ENCODE measurements at regions not wholly inside any gene's neighbourhood (a gene's known extent, or its start where the extent isn't known, plus 50 kb on each side); places are given as distances from the start of the nearest gene placed in this dataset.
A peak's percentile ranks its signal among the peaks of the same experiment; 100 is the strongest.

- H3K9me1 ChIP-seq (ENCODE audit: control insufficient read depth, insufficient read depth, low read length), result no peaks in the 10 kb centered on the region
- no peak overlapping the region for H3K4me3 ChIP-seq
- ChIA-PET CTCF (ENCODE audit: low intra/inter-chr PET ratio) (no interaction called here), POLR2A (no interaction called here)
- intact Hi-C loops (cut with micrococcal nuclease), result loop anchor here (10.0 kb wide), 1 partner anchor 599 kb away; no protein-coding TSS in a partner anchor
- no peak overlapping the region for H2AFZ ChIP-seq (ENCODE audit: low read depth, low read length)
- no peaks in the 10 kb centered on the region for H3K36me3 ChIP-seq (ENCODE audit: control insufficient read depth, insufficient read depth, low read length)
- no peak for TF ChIP-seq ZC3H11A (IDR thresholded peaks at IDR 0.05; ENCODE audit: low read depth, low read length)
- H3K79me2 ChIP-seq (ENCODE audit: control insufficient read depth, insufficient read depth, low read length), result no peaks in the 10 kb centered on the region
- H4K20me1 ChIP-seq (replicated peaks; ENCODE audit: control insufficient read depth, insufficient read depth, low read length), result no peaks in the 10 kb centered on the region
- DNase-seq (ENCODE audit: extremely low read depth in 1 of 4, low spot score in 3 of 4) (no peak), FAIRE-seq (no peak), ATAC-seq (no peak)
- no peak overlapping the region for H3K4me2 ChIP-seq (ENCODE audit: insufficient read depth, low read length)
- BruUV-seq (replicated peaks), result no TSS peak
- WGBS (ENCODE audit: insufficient coverage, low coverage, missing lambda C conversion rate), result 0% methylated on average over 1 of the region's 1 CpG
- in situ Hi-C loops (cut with MboI), result no loop called here
- no peaks in the 10 kb centered on the region for H3K9me3 ChIP-seq (replicated peaks; ENCODE audit: control insufficient read depth, insufficient read depth, low read depth, low read length)
- no peaks in the 10 kb centered on the region for H3K4me1 ChIP-seq (replicated peaks in 1 of 2; ENCODE audit: control insufficient read depth in 2 of 2, insufficient read depth in 2 of 2, low read length in 2 of 2)
- H3K27ac ChIP-seq (ENCODE audit: extremely low read depth, low read depth, low read length), result no peak overlapping the region
- H3K9ac ChIP-seq (ENCODE audit: insufficient read depth in 1 of 2, low read depth in 2 of 2, low read length in 2 of 2), result no peak overlapping the region
- no peaks in the 10 kb centered on the region for H3K27me3 ChIP-seq (ENCODE audit: control insufficient read depth in 2 of 2, insufficient read depth in 2 of 2, low read length in 2 of 2)
Measured at GRCh38 chr4:170854097-170854496, 764.3 kb upstream of the AADAT start.

- ChIA-PET CTCF (ENCODE audit: low intra/inter-chr PET ratio) (no interaction called here), POLR2A (no interaction called here)
- no peak overlapping the region for H3K27ac ChIP-seq (ENCODE audit: extremely low read depth, low read depth, low read length)
- ATAC-seq (no peak), DNase-seq (ENCODE audit: extremely low read depth in 1 of 4, low spot score in 3 of 4) (peak; percentile 6 to 35 (median 16)), FAIRE-seq (no peak)
- H3K36me3 ChIP-seq (ENCODE audit: control insufficient read depth, insufficient read depth, low read length), result no peaks in the 10 kb centered on the region
- no peaks in the 10 kb centered on the region for H3K4me1 ChIP-seq (replicated peaks in 1 of 2; ENCODE audit: control insufficient read depth in 2 of 2, insufficient read depth in 2 of 2, low read length in 2 of 2)
- no peaks in the 10 kb centered on the region for H4K20me1 ChIP-seq (replicated peaks; ENCODE audit: control insufficient read depth, insufficient read depth, low read length)
- intact Hi-C loops (cut with micrococcal nuclease) (loop anchor here (10.0 kb wide), 1 partner anchor 599 kb away; no protein-coding TSS in a partner anchor), in situ Hi-C loops (cut with MboI) (no loop called here)
- H3K79me2 ChIP-seq (ENCODE audit: control insufficient read depth, insufficient read depth, low read length), result no peaks in the 10 kb centered on the region
- no TSS peak for BruUV-seq (replicated peaks)
- H3K4me3 ChIP-seq, result no peak overlapping the region
- 1% methylated on average over 8 of the region's 8 CpGs for WGBS (ENCODE audit: insufficient coverage, low coverage, missing lambda C conversion rate)
- H3K9me1 ChIP-seq (ENCODE audit: control insufficient read depth, insufficient read depth, low read length), result no peaks in the 10 kb centered on the region
- no peaks in the 10 kb centered on the region for H3K9me3 ChIP-seq (replicated peaks; ENCODE audit: control insufficient read depth, insufficient read depth, low read depth, low read length)
- H2AFZ ChIP-seq (ENCODE audit: low read depth, low read length), result no peak overlapping the region
- no peaks in the 10 kb centered on the region for H3K27me3 ChIP-seq (ENCODE audit: control insufficient read depth in 2 of 2, insufficient read depth in 2 of 2, low read length in 2 of 2)
- H3K9ac ChIP-seq (ENCODE audit: insufficient read depth in 1 of 2, low read depth in 2 of 2, low read length in 2 of 2), result no peak overlapping the region
- H3K4me2 ChIP-seq (ENCODE audit: insufficient read depth, low read length), result no peak overlapping the region
- TF ChIP-seq SMAD3 (CRISPR knock-in tag; conservative IDR thresholded peaks at IDR 0.05) (no peak), ZBTB1 (CRISPR knock-in tag; IDR thresholded peaks at IDR 0.05; ENCODE audit: borderline replicate concordance, low read depth) (no peak), REST (IDR thresholded peaks at IDR 0.05; ENCODE audit: borderline replicate concordance) (peak; percentile 5; the same call in 1 of the 2 replicates), REST (CRISPR knock-in tag; IDR thresholded peaks at IDR 0.05; ENCODE audit: low read depth) (no peak), RAD21 (CRISPR knock-in tag; conservative IDR thresholded peaks at IDR 0.05 in 1 of 2, IDR thresholded peaks at IDR 0.05 in 1 of 2) (0 out of 4 replicates have a peak, but pooled peaks of 1 of the 2 experiments have one; percentile 16)
Measured at GRCh38 chr4:170853422-170854021, 763.8 kb upstream of the AADAT start.

Measured in K562 (cell line).